PC-3 (cell line): ENCODE measurements at regions not wholly inside any gene's neighbourhood (a gene's known extent, or its start where the extent isn't known, plus 50 kb on each side); places are given as distances from the start of the nearest gene placed in this dataset.

Source experiments
- CTCF ChIP-seq: fragments of 300-600 bp; sonication (generic); conservative IDR thresholded peaks from 2 replicates; pipeline ENCODE4 v1.5.1; 2017; ENCODE audit warnings: antibody characterized with exemption, low read depth, mild to moderate bottlenecking, low read length
- EZH2 ChIP-seq: fragments of 300-600 bp; sonication (generic); IDR thresholded peaks from one replicate; pipeline ENCODE4 v1.6.1; 2017; ENCODE audit warnings: antibody characterized with exemption, mild to moderate bottlenecking, low read length; ENCODE audit not compliant: unreplicated experiment
- EZH2phosphoT487 ChIP-seq: fragments of 300-600 bp; sonication (generic); IDR thresholded peaks from 2 replicates; pipeline ENCODE4 v1.6.1; 2018; ENCODE audit warnings: mild to moderate bottlenecking, antibody characterized with exemption, low read length, borderline replicate concordance

GRCh38 chr4:111984169-111984819 lies 161.0 kb upstream of the FAM241A start:
- no peak for TF ChIP-seq EZH2phosphoT487
- no peak for TF ChIP-seq CTCF
- TF ChIP-seq EZH2: no peak
